GM12875 (cell line): ENCODE measurements at regions not wholly inside any gene's neighbourhood (a gene's known extent, or its start where the extent isn't known, plus 50 kb on each side); places are given as distances from the start of the nearest gene placed in this dataset.

Experiments used
- H3K4me3 ChIP-seq: one replicate; pipeline ENCODE4 v1.5.1; 2011; ENCODE audit warnings: low read depth, low read length, control low read depth
- TF ChIP-seq, protein P1 (sequence below): IDR thresholded peaks from 2 replicates; pipeline ENCODE4 v1.5.1; 2011; ENCODE audit warnings: low read depth, mild to moderate bottlenecking, control low read depth, inconsistent platforms, low read length, moderate library complexity, borderline replicate concordance; ENCODE audit not compliant: insufficient read depth

DNA sequence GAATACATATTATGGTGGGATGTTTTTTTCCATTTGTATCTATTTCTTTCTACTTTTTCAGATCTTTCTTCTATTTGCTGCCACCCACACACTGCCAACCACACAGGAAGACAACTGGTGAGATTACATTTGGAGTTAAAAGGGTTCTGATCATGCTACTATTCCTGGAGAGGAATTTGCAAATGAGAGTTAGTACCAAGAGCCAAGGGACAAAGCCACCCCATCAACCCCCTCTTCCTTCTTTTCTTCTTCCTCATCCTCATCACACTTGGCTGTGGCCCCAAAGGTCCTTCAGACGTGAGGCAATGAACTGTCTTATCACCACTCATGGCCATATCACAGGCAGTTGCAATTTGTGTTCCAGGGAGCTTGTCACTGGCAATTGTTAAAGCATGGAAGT lies 215.6 kb upstream of the SLC14A2 start:
- H3K4me3 ChIP-seq = no peak overlapping the region

DNA sequence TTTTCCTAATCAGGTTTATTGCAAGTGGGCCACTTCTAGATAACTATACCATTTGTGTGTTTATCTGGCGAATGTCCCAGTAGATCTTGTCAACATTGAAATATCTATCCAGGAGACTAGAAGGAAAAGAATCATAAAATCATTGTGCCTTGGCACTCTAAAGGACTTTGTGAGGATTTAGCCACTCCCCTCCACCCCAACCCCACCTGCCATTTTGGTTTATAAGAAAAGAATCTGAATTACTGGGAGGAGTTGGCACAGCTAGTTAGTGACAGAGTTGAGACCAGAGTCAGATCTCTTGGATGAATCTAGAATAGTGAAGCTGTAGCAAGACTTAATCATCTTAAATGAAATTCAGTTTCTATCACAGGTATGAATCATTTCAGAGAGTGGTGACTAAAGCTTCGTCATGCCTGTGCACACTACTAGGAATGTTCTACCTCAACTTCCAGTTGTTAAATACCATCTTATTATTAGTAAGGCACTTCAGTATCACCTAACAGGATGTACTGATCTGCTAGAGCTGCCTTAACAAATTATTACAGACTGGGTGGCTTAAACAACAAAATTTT lies 212.7 kb upstream of the SLC14A2 start:
- TF ChIP-seq, protein P1, sequence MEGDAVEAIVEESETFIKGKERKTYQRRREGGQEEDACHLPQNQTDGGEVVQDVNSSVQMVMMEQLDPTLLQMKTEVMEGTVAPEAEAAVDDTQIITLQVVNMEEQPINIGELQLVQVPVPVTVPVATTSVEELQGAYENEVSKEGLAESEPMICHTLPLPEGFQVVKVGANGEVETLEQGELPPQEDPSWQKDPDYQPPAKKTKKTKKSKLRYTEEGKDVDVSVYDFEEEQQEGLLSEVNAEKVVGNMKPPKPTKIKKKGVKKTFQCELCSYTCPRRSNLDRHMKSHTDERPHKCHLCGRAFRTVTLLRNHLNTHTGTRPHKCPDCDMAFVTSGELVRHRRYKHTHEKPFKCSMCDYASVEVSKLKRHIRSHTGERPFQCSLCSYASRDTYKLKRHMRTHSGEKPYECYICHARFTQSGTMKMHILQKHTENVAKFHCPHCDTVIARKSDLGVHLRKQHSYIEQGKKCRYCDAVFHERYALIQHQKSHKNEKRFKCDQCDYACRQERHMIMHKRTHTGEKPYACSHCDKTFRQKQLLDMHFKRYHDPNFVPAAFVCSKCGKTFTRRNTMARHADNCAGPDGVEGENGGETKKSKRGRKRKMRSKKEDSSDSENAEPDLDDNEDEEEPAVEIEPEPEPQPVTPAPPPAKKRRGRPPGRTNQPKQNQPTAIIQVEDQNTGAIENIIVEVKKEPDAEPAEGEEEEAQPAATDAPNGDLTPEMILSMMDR = no peak
- H3K4me3 ChIP-seq = no peak overlapping the region

More for the DNA sequence above, 215.6 kb upstream of the SLC14A2 start:
- TF ChIP-seq, protein P1 = no peak

DNA sequence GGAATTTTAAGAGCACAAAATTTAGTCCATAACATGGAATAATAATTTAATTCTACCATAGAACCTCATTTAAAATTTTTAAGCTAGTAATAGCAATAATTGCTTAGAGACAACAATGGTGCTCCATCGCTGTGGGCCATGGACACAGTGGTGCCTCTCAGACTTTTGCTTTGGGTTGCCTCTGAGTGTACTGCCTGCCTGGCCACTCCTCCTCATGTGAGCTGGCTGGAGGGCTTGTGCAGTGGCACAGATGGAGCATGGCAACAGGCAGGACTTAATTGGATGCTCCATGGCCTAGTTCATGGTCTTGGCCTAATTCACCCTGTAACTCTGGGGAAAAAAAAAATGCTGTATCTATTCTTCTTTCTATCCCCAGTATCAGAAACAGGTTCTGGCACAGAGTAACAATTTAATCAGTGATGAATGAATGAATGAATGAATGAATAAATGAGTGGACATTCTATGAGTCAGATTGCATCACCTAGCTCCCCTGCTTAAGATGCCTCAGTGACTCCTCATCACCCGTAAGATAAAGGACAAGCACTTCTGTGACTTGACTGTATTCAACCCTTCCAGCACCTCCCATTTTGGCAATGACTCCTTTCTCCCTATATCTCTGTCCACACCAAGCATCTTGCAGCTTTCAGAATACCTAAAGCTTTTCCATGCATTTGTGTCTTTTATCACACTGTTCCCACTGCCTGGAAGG lies 211.8 kb upstream of the SLC14A2 start:
- H3K4me3 ChIP-seq = no peak overlapping the region
- TF ChIP-seq, protein P1 = no peak

DNA sequence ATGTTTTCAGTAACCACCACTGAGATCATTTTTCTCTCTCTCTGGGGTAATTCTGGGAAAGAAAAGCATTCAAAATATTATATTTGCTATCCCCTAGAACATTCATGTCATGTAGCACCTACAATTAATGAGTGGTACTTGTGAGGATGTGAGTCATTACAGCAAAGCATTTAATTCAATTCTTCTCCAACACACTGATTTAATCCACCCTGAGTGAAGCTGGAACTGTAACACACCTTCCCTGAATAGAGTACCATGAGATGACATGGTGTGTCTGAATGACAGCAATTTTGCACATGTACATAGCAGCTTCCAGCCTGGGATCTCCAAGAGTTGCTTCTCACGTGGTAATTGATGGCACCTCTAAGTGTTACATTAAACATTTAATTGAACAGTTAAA lies 207.1 kb upstream of the SLC14A2 start:
- TF ChIP-seq, protein P1 = no peak
- H3K4me3 ChIP-seq = no peak overlapping the region

DNA sequence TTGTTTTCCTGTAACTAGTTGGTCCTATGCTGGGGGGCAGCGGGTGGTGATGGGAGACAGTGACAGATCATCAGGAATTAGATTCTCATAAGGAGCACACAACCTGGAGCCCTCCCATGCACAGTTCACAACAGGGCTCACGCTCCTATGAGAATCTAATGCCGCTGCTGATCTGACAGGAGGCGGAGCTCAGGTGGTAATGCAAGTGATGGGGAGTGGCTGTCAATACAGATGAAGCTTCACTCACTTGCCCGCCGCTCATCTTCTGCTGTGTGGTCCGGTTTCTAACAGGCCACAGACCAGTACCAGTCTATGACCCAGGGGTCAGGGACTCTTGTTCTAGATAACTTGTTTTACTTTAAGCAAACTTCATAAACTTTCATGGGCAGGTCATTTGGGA lies 205.3 kb upstream of the SLC14A2 start:
- TF ChIP-seq, protein P1 = no peak
- no peak overlapping the region for H3K4me3 ChIP-seq

DNA sequence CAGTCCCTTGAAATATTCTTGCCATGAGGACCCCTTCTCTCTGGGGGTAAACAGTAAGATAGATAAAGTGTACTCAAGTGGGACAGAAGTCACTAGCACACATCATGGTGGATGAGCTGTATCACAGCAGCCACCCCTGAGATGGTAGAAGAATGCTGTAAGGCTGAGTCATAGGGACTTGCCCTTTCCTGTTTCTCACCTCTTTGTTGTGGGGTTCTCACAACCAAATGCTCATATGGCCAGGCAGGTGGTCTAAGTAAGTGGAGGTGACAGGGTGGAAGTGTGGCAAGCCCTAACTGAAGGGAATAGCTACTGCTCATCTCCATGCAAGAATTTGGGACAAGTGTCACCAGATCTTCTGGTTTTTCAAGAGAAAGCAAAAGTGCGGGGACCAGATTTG lies 202.7 kb upstream of the SLC14A2 start:
- TF ChIP-seq, protein P1 = no peak
- H3K4me3 ChIP-seq = no peak overlapping the region
